ENCODE measurements at regions not wholly inside any gene's neighbourhood (a gene's known extent, or its start where the extent isn't known, plus 50 kb on each side); places are given as distances from the start of the nearest gene placed in this dataset.
A peak's percentile ranks its signal among the peaks of the same experiment; 100 is the strongest.

DNA sequence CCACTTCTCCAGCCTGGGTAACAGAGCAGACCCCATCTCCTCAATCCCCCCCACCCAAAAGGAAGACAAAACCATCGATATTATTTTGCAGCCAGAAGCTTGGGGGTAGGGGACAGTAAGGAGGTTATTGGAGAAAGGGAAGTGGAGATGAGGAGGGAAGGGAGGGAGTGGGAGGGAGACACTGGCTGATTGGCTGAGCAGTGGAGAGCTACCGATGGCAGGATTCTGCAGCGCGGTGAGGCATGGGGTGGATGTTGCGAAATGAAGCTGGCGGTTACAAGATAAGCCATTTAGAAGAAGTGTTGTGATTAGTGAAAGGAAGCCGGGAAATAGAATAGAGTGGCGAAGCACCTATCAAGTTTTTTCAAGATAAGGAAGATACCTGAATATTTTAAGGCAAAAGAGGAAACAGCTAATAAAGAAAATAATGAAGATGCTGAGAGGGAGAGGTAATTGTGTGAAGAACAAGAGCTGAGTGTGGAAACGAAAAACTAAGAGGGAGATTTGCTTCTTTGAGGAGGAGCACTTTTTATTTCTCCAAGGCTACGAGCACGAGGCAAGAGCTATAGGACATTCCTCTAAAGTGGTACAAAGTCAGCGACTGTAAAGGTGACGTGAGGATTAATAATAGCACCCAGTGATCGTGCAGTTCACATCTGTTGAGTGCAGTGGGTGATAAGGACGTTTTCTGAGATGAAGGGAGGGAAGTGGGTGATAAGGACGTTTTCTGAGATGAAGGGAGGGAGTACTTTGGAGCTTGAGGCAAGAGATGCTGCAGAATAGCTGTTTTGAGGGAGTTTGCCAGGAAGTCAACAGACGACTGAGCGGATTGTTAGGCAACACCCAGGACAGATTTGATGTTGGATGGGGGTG is 103.2 kb upstream of the KIF26B start (continued):
- TF ChIP-seq, protein P1, sequence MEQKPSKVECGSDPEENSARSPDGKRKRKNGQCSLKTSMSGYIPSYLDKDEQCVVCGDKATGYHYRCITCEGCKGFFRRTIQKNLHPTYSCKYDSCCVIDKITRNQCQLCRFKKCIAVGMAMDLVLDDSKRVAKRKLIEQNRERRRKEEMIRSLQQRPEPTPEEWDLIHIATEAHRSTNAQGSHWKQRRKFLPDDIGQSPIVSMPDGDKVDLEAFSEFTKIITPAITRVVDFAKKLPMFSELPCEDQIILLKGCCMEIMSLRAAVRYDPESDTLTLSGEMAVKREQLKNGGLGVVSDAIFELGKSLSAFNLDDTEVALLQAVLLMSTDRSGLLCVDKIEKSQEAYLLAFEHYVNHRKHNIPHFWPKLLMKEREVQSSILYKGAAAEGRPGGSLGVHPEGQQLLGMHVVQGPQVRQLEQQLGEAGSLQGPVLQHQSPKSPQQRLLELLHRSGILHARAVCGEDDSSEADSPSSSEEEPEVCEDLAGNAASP (IDR thresholded peaks at IDR 0.05), result no peak
- TF ChIP-seq RCOR1 (IDR thresholded peaks at IDR 0.05; ENCODE audit: borderline replicate concordance in 1 of 2, low read depth in 2 of 2, low read length in 2 of 2) (peak; percentile 46 to 97; a peak in 3 of 4 replicates), GATAD2B (IDR thresholded peaks at IDR 0.05; ENCODE audit: borderline replicate concordance) (peak; percentile 79), ZNF586 (CRISPR knock-in tag; conservative IDR thresholded peaks at IDR 0.05) (no peak), RBM25 (IDR thresholded peaks at IDR 0.05; ENCODE audit: low read depth, low read length, severe bottlenecking) (no peak), SIN3A (IDR thresholded peaks at IDR 0.05; ENCODE audit: borderline replicate concordance in 2 of 2, control insufficient read depth in 1 of 2, low read depth in 2 of 2, low read length in 2 of 2) (0 out of 4 replicates have a peak, but pooled peaks of 1 of the 2 experiments have one; percentile 43), KAT7 (CRISPR knock-in tag; IDR thresholded peaks at IDR 0.05; ENCODE audit: borderline replicate concordance) (no peak), ETV5 (CRISPR knock-in tag; IDR thresholded peaks at IDR 0.05; ENCODE audit: low read depth) (peak; percentile 14; the same call in 1 of the 2 replicates), RBM22 (IDR thresholded peaks at IDR 0.05; ENCODE audit: low read depth, low read length, poor library complexity, severe bottlenecking) (no peak), HNRNPLL (IDR thresholded peaks at IDR 0.05; ENCODE audit: low read depth, low read length, poor library complexity, severe bottlenecking) (no peak), CBFB (CRISPR knock-in tag; IDR thresholded peaks at IDR 0.05) (no peak), SREBF2 (CRISPR knock-in tag; IDR thresholded peaks at IDR 0.05) (no peak), KLF6 (CRISPR knock-in tag; IDR thresholded peaks at IDR 0.05; ENCODE audit: borderline replicate concordance) (0 out of 2 replicates have a peak, but pooled peaks have one; percentile 5), SMC3 (conservative IDR thresholded peaks at IDR 0.05; ENCODE audit: insufficient read depth, low read depth, low read length) (no peak), NFYB (IDR thresholded peaks at IDR 0.05; ENCODE audit: extremely low read depth, insufficient read length) (no peak), ZNF408 (CRISPR knock-in tag; IDR thresholded peaks at IDR 0.05; ENCODE audit: low read depth) (no peak), SMAD3 (CRISPR knock-in tag; conservative IDR thresholded peaks at IDR 0.05) (no peak)
- TF ChIP-seq, protein P2, sequence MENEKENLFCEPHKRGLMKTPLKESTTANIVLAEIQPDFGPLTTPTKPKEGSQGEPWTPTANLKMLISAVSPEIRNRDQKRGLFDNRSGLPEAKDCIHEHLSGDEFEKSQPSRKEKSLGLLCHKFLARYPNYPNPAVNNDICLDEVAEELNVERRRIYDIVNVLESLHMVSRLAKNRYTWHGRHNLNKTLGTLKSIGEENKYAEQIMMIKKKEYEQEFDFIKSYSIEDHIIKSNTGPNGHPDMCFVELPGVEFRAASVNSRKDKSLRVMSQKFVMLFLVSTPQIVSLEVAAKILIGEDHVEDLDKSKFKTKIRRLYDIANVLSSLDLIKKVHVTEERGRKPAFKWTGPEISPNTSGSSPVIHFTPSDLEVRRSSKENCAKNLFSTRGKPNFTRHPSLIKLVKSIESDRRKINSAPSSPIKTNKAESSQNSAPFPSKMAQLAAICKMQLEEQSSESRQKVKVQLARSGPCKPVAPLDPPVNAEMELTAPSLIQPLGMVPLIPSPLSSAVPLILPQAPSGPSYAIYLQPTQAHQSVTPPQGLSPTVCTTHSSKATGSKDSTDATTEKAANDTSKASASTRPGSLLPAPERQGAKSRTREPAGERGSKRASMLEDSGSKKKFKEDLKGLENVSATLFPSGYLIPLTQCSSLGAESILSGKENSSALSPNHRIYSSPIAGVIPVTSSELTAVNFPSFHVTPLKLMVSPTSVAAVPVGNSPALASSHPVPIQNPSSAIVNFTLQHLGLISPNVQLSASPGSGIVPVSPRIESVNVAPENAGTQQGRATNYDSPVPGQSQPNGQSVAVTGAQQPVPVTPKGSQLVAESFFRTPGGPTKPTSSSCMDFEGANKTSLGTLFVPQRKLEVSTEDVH (IDR thresholded peaks at IDR 0.05; ENCODE audit: low read depth, partially characterized antibody), result peak; percentile 64
- TF ChIP-seq, protein P3, sequence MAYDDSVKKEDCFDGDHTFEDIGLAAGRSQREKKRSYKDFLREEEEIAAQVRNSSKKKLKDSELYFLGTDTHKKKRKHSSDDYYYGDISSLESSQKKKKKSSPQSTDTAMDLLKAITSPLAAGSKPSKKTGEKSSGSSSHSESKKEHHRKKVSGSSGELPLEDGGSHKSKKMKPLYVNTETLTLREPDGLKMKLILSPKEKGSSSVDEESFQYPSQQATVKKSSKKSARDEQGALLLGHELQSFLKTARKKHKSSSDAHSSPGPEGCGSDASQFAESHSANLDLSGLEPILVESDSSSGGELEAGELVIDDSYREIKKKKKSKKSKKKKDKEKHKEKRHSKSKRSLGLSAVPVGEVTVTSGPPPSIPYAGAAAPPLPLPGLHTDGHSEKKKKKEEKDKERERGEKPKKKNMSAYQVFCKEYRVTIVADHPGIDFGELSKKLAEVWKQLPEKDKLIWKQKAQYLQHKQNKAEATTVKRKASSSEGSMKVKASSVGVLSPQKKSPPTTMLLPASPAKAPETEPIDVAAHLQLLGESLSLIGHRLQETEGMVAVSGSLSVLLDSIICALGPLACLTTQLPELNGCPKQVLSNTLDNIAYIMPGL (CRISPR knock-in tag; IDR thresholded peaks at IDR 0.05), result no peak
- TF ChIP-seq, protein P4, sequence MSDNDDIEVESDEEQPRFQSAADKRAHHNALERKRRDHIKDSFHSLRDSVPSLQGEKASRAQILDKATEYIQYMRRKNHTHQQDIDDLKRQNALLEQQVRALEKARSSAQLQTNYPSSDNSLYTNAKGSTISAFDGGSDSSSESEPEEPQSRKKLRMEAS (CRISPR knock-in tag; IDR thresholded peaks at IDR 0.05), result peak; percentile 49; the same call in 1 of the 2 replicates

Data from K562 (cell line).